H9 (cell line): ENCODE measurements at regions not wholly inside any gene's neighbourhood (a gene's known extent, or its start where the extent isn't known, plus 50 kb on each side); places are given as distances from the start of the nearest gene placed in this dataset.

Source experiments
- DNase-seq: peaks from one replicate; pipeline ENCODE4 v3.0.0-alpha.2; 2017
- H2AFZ ChIP-seq: one replicate; pipeline ENCODE4 v1.6.1; 2013; ENCODE audit warnings: mild to moderate bottlenecking, low read length, control low read depth, moderate library complexity
- H2AK5ac ChIP-seq: 2 replicates; pipeline ENCODE4 v1.6.1; 2013; ENCODE audit warnings: low read length, control low read depth, mixed read lengths; ENCODE audit not compliant: insufficient read length
- H2BK120ac ChIP-seq: one replicate; pipeline ENCODE4 v1.6.1; 2013; ENCODE audit warnings: low read depth, mild to moderate bottlenecking, low read length, control low read depth, inconsistent platforms; ENCODE audit not compliant: poor library complexity, severe bottlenecking
- H2BK12ac ChIP-seq: 2 replicates; pipeline ENCODE4 v1.6.1; 2013; ENCODE audit warnings: low read length, control low read depth, mixed read lengths, low read depth; ENCODE audit not compliant: insufficient read length
- H2BK15ac ChIP-seq: 2 replicates; pipeline ENCODE4 v1.6.1; 2013; ENCODE audit warnings: low read depth, low read length, control low read depth
- H2BK20ac ChIP-seq: one replicate; pipeline ENCODE4 v1.6.1; 2013; ENCODE audit warnings: low read depth, mild to moderate bottlenecking, low read length, control low read depth, inconsistent platforms; ENCODE audit not compliant: poor library complexity, severe bottlenecking
- H2BK5ac ChIP-seq: 2 replicates; pipeline ENCODE4 v1.6.1; 2013; ENCODE audit warnings: low read length, control low read depth, mixed read lengths; ENCODE audit not compliant: insufficient read length
- H3K14ac ChIP-seq: 2 replicates; pipeline ENCODE4 v1.6.1; 2013; ENCODE audit warnings: low read length, control low read depth; ENCODE audit not compliant: insufficient read depth
- H3K18ac ChIP-seq: 2 replicates; pipeline ENCODE4 v1.6.1; 2013; ENCODE audit warnings: low read depth, mild to moderate bottlenecking, mixed read lengths, low read length, control low read depth; ENCODE audit not compliant: insufficient read length
- H3K23ac ChIP-seq: 2 replicates; pipeline ENCODE4 v1.6.1; 2013; ENCODE audit warnings: low read length, control low read depth, mixed read lengths, low read depth; ENCODE audit not compliant: insufficient read length
- H3K23me2 ChIP-seq: 2 replicates; pipeline ENCODE4 v1.6.1; 2013; ENCODE audit warnings: low read depth, mild to moderate bottlenecking, mixed read lengths, low read length, control low read depth; ENCODE audit not compliant: insufficient read length, poor library complexity, severe bottlenecking
- H3K27ac ChIP-seq: 2 replicates; pipeline ENCODE4 v1.5.1; 2013; ENCODE audit warnings: low read length, control low read depth, mixed read lengths, low read depth; ENCODE audit not compliant: insufficient read length
- H3K27me3 ChIP-seq: 2 replicates; pipeline ENCODE4 v1.6.1; 2013; ENCODE audit warnings: low read length, control low read depth, inconsistent platforms; ENCODE audit not compliant: insufficient read depth
- H3K4ac ChIP-seq: 2 replicates; pipeline ENCODE4 v1.6.1; 2013; ENCODE audit warnings: low read depth, mild to moderate bottlenecking, control low read depth, inconsistent platforms, low read length, moderate library complexity
- H3K4me1 ChIP-seq: 2 replicates; pipeline ENCODE4 v1.6.1; 2013; ENCODE audit warnings: low read length, control low read depth, inconsistent platforms; ENCODE audit not compliant: insufficient read depth
- H3K4me2 ChIP-seq: 2 replicates; pipeline ENCODE4 v1.6.1; 2013; ENCODE audit warnings: low read length, control low read depth, mixed read lengths; ENCODE audit not compliant: insufficient read length, insufficient read depth
- H3K56ac ChIP-seq: 2 replicates; pipeline ENCODE4 v1.6.1; 2013; ENCODE audit warnings: low read depth, mild to moderate bottlenecking, mixed read lengths, low read length, control low read depth; ENCODE audit not compliant: insufficient read length
- H3K79me1 ChIP-seq: 2 replicates; pipeline ENCODE4 v1.6.1; 2013; ENCODE audit warnings: low read depth, mild to moderate bottlenecking, moderate library complexity, low read length, control low read depth, inconsistent platforms; ENCODE audit not compliant: insufficient read depth, poor library complexity, severe bottlenecking
- H3K79me2 ChIP-seq: 2 replicates; pipeline ENCODE4 v1.6.1; 2013; ENCODE audit warnings: low read length, control low read depth, inconsistent platforms; ENCODE audit not compliant: insufficient read depth
- H3K9ac ChIP-seq: 2 replicates; pipeline ENCODE4 v1.6.1; 2013; ENCODE audit warnings: low read length, control low read depth, mixed read lengths; ENCODE audit not compliant: insufficient read length; ENCODE audit errors: extremely low read depth
- H3K9me3 ChIP-seq: one replicate; pipeline ENCODE4 v1.6.1; 2013; ENCODE audit warnings: low read depth, low read length, inconsistent platforms; ENCODE audit not compliant: control insufficient read depth
- H3T11ph ChIP-seq: one replicate; pipeline ENCODE4 v1.6.1; 2013; ENCODE audit warnings: mild to moderate bottlenecking, low read length, control low read depth, inconsistent platforms
- H4K20me1 ChIP-seq: one replicate; pipeline ENCODE4 v1.6.1; 2013; ENCODE audit not compliant: control insufficient read depth, insufficient read length, insufficient read depth
- H4K5ac ChIP-seq: 2 replicates; pipeline ENCODE4 v1.6.1; 2013; ENCODE audit warnings: low read depth, mild to moderate bottlenecking, mixed read lengths, low read length, control low read depth; ENCODE audit not compliant: insufficient read length
- H4K8ac ChIP-seq: replicated peaks from 2 replicates; pipeline ENCODE4 v1.6.1; 2013; ENCODE audit warnings: low read length, control low read depth, mixed read lengths, low read depth; ENCODE audit not compliant: insufficient read length
- H4K91ac ChIP-seq: 2 replicates; pipeline ENCODE4 v1.6.1; 2013; ENCODE audit warnings: low read depth, mild to moderate bottlenecking, moderate library complexity, mixed read lengths, low read length, control low read depth; ENCODE audit not compliant: insufficient read length
- H3K27ac Mint-ChIP-seq, 3 experiments: 2 replicates in 2 of 3; 3 replicates in 1 of 3; pipeline ENCODE4 v1.8.0; 2020 to 2021; ENCODE audit warnings: mixed read lengths in 3 of 3, mild to moderate bottlenecking in 1 of 3, moderate library complexity in 1 of 3
- H3K27me3 Mint-ChIP-seq: 2 replicates; pipeline ENCODE4 v1.8.0; 2021; ENCODE audit warnings: low read depth, mild to moderate bottlenecking, moderate library complexity, mixed read lengths
- H3K36me3 Mint-ChIP-seq, 3 experiments: 2 replicates in 2 of 3; 3 replicates in 1 of 3; pipeline ENCODE4 v1.8.0; 2020 to 2021; ENCODE audit warnings: low read depth in 3 of 3, mixed read lengths in 3 of 3; ENCODE audit not compliant: insufficient read depth in 1 of 3
- H3K4me1 Mint-ChIP-seq, 2 experiments: 2 replicates each; pipeline ENCODE4 v1.8.0; 2020; ENCODE audit warnings: mixed read lengths in 2 of 2
- H3K4me3 Mint-ChIP-seq, 2 experiments: 2 replicates in 1 of 2; 3 replicates in 1 of 2; pipeline ENCODE4 v1.8.0; 2020 to 2021; ENCODE audit warnings: mild to moderate bottlenecking in 2 of 2, mixed read lengths in 2 of 2, moderate library complexity in 1 of 2
- H3K9me3 Mint-ChIP-seq, 2 experiments: 2 replicates in 1 of 2; 3 replicates in 1 of 2; pipeline ENCODE4 v1.8.0; 2020; ENCODE audit warnings: mild to moderate bottlenecking in 2 of 2, mixed read lengths in 2 of 2, moderate library complexity in 1 of 2
- WGBS: extraction: QIAGEN DNeasy Blood & Tissue Kit; methylation state at CpG from one replicate; pipeline ENCODE4 v1.1.7; 2013; ENCODE audit warnings: missing lambda C conversion rate, low lambda C conversion rate, mixed read lengths; ENCODE audit not compliant: insufficient read length; ENCODE audit errors: extremely low coverage; 5-methylcytosine and 5-hydroxymethylcytosine counted together
- TF ChIP-seq, protein P1 (sequence below): fragments of 200-600 bp; sonication (generic); conservative IDR thresholded peaks from 3 replicates; pipeline ENCODE4 v1.8.0; 2021; ENCODE audit warnings: antibody characterized with exemption, mild to moderate bottlenecking

DNA sequence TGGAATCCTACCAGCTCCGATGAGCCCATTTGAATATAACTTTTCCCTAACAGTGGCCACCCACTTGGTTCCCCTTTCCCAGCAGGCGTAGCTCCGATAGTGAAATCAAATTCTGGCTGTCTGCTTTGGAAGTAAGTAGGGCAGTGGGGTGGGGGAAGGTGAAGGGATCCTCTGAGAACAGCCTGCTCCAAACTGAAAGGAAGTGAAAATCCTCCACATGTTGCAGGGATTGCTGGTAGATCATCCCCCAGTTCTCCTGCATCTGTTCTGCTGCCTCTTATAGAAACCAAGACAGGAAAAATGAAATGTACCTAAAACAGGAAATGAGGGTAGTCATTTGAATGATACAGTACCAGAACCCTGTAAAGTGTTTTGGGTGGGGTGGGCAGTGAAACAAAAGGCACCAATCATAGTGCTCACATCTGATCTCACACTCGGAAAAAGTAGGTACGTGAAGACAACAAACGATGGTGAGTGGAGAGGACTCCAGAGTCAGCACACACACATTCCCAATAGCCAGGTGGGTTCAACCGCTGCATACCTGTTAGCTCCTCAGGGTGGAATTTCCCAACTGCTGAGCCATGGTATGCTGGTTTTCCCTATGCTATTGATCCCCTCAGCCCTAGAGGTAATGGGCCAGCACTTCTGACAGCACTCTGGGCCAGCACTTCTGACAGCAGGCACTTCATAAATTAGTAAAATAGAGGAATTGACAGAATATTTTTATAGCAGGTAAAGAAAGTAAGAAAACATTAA lies 304.9 kb upstream of the ADAMTS9 start:
- Histone ChIP-seq H2AFZ (peak overlapping the region; percentile 67), H4K8ac (no peak overlapping the region), H3K79me1 (no peaks in the 10 kb centered on the region), H3K18ac (peak overlapping the region; percentile 33), H2AK5ac (no peak overlapping the region), H2BK5ac (no peak overlapping the region), H3K4me2 (no peak overlapping the region), H3K27me3 (no peaks in the 10 kb centered on the region), H3K9me3 (no peaks in the 10 kb centered on the region), H2BK15ac (no peak overlapping the region), H4K91ac (no peak overlapping the region), H3K56ac (no peak overlapping the region), H4K20me1 (no peaks in the 10 kb centered on the region), H3K14ac (no peak overlapping the region), H2BK12ac (peak overlapping the region; percentile 75), H3K9ac (no peak overlapping the region), H3K27ac (peak overlapping the region; percentile 34), H3K79me2 (no peaks in the 10 kb centered on the region), H2BK120ac (no peak overlapping the region), H3T11ph (no peak overlapping the region), H3K4ac (no peak overlapping the region), H3K23me2 (no peaks in the 10 kb centered on the region), H4K5ac (no peak overlapping the region), H3K23ac (no peak overlapping the region), H2BK20ac (no peak overlapping the region), H3K4me1 (peaks cover 16% of the 10 kb centered on the region)
- Mint-ChIP-seq H3K4me1 (peaks cover 37 to 43% of the 10 kb centered on the region in 2 experiments), H3K36me3 (no peaks in the 10 kb centered on the region), H3K27ac (peak overlapping the region in 1 of 3 experiments; percentile 12; a peak in 3 of 7 replicates), H3K4me3 (no peak overlapping the region), H3K9me3 (no peaks in the 10 kb centered on the region), H3K27me3 (no peaks in the 10 kb centered on the region; the same call in 1 of the 2 replicates)
- WGBS, result no CpG with 5 or more reads among the region's 7 CpGs
- peak; percentile 55 for DNase-seq
- TF ChIP-seq, protein P1, sequence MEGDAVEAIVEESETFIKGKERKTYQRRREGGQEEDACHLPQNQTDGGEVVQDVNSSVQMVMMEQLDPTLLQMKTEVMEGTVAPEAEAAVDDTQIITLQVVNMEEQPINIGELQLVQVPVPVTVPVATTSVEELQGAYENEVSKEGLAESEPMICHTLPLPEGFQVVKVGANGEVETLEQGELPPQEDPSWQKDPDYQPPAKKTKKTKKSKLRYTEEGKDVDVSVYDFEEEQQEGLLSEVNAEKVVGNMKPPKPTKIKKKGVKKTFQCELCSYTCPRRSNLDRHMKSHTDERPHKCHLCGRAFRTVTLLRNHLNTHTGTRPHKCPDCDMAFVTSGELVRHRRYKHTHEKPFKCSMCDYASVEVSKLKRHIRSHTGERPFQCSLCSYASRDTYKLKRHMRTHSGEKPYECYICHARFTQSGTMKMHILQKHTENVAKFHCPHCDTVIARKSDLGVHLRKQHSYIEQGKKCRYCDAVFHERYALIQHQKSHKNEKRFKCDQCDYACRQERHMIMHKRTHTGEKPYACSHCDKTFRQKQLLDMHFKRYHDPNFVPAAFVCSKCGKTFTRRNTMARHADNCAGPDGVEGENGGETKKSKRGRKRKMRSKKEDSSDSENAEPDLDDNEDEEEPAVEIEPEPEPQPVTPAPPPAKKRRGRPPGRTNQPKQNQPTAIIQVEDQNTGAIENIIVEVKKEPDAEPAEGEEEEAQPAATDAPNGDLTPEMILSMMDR, result no peak
